ENCODE measurements at regions not wholly inside any gene's neighbourhood (a gene's known extent, or its start where the extent isn't known, plus 50 kb on each side); places are given as distances from the start of the nearest gene placed in this dataset.
A peak's percentile ranks its signal among the peaks of the same experiment; 100 is the strongest.

DNA sequence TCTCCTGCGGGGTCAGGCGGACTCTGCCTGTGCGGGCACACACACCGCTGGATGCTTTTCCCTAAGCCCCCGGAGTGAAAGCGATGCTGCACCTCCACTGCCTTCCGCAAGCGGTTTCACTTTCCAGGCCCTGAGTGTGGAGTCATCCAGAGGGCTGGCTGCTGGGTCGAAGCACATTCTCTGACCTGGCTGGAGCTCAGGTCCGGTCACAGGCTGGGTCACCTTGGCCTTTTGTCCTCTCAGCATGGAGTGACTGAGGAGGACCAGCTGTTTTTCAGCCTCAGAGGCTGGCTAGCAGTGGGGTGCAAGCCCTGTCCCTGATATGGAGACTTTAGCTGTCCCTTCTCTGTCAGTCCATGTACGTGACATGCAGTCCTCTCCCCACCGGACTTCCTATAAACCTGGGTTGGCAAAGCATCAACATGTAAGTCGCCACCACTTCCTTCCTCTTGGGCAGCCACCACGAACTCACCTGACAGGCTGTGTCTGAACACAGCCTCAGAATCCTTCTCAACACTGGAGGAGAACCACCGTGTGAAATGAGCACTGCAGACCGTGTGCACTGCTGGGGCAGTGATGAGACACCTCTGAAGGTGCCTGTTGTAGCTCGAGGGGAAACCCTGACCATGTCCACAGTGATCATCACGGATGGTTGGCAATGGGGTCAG is 51.3 kb downstream of the GADD45G start:
- TF ChIP-seq, protein P1, sequence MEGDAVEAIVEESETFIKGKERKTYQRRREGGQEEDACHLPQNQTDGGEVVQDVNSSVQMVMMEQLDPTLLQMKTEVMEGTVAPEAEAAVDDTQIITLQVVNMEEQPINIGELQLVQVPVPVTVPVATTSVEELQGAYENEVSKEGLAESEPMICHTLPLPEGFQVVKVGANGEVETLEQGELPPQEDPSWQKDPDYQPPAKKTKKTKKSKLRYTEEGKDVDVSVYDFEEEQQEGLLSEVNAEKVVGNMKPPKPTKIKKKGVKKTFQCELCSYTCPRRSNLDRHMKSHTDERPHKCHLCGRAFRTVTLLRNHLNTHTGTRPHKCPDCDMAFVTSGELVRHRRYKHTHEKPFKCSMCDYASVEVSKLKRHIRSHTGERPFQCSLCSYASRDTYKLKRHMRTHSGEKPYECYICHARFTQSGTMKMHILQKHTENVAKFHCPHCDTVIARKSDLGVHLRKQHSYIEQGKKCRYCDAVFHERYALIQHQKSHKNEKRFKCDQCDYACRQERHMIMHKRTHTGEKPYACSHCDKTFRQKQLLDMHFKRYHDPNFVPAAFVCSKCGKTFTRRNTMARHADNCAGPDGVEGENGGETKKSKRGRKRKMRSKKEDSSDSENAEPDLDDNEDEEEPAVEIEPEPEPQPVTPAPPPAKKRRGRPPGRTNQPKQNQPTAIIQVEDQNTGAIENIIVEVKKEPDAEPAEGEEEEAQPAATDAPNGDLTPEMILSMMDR (IDR thresholded peaks at IDR 0.05; ENCODE audit: control insufficient read depth, extremely low read depth, insufficient read depth): no peak
- no peak overlapping the region for H3K4me3 ChIP-seq (ENCODE audit: low read depth, low read length)
- peak; percentile 30 for DNase-seq (ENCODE audit: low read depth)

GRCh38 chr9:89657295-89657694 is 52.5 kb downstream of the GADD45G start:
- no peak for DNase-seq (ENCODE audit: low read depth)
- TF ChIP-seq, protein P1 (IDR thresholded peaks at IDR 0.05; ENCODE audit: control insufficient read depth, extremely low read depth, insufficient read depth): no peak
- no peak overlapping the region for H3K4me3 ChIP-seq (ENCODE audit: low read depth, low read length)

- no peak for DNase-seq (ENCODE audit: low read depth)
- H3K4me3 ChIP-seq (ENCODE audit: low read depth, low read length): no peak overlapping the region
- TF ChIP-seq, protein P1 (IDR thresholded peaks at IDR 0.05; ENCODE audit: control insufficient read depth, extremely low read depth, insufficient read depth): no peak
Measured at GRCh38 chr9:89657765-89658164, 53.0 kb downstream of the GADD45G start.

DNA sequence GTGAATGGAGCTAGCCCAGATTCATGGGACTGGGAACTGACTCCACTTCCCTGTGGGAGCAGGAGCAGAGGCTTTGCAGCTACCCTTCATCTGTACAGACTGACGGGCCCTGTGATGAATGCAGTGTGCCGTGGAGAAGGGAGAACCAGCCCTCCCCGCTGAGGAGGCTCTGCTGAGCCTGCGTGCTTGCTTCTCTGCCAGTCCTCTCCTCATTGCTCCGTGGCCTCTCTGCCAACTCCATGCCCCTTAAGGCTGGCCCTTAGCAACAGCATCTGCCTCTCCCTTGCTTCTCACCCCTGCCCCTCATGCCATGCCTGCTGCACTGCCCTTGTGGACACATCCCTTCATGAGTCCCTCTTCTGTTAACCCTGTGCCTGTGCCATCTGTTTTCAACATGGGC is 53.6 kb downstream of the GADD45G start:
- TF ChIP-seq, protein P1 (IDR thresholded peaks at IDR 0.05; ENCODE audit: control insufficient read depth, extremely low read depth, insufficient read depth): no peak
- no peak for DNase-seq (ENCODE audit: low read depth)
- no peak overlapping the region for H3K4me3 ChIP-seq (ENCODE audit: low read depth, low read length)

GRCh38 chr9:89658931-89659330 is 54.1 kb downstream of the GADD45G start:
- DNase-seq (ENCODE audit: low read depth): no peak
- TF ChIP-seq, protein P1 (IDR thresholded peaks at IDR 0.05; ENCODE audit: control insufficient read depth, extremely low read depth, insufficient read depth): no peak
- H3K4me3 ChIP-seq (ENCODE audit: low read depth, low read length): no peak overlapping the region

DNA sequence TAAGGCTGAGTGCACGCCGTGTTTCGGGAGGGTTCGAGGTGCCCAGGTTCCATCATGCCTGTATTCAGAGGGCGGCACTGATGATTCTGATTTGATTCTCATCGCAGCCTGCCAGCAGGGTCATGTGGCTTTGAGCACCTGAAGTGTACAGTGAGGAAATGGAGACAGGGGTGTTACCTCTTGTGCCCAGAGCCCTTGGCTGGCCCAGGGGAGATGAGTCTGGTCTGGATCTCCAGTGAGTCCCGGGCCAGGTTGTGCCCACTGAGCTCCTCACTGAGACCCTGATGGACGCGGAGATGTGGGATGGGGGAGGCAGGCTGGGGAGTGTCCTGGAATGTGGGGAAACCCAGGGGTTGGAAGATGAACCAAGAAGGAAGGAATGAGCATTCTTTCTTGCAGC is 54.7 kb downstream of the GADD45G start:
- no peak overlapping the region for H3K4me3 ChIP-seq (ENCODE audit: low read depth, low read length)
- TF ChIP-seq, protein P1 (IDR thresholded peaks at IDR 0.05; ENCODE audit: control insufficient read depth, extremely low read depth, insufficient read depth): no peak
- DNase-seq (ENCODE audit: low read depth): no peak
